ENCODE measurements at regions not wholly inside any gene's neighbourhood (a gene's known extent, or its start where the extent isn't known, plus 50 kb on each side); places are given as distances from the start of the nearest gene placed in this dataset.

- Mint-ChIP-seq H3K9me3 (no peaks in the 10 kb centered on the region), H3K36me3 (no peaks in the 10 kb centered on the region), H3K27ac (no peak overlapping the region)
- no peak for DNase-seq (ENCODE audit: low spot score in 2 of 2)
- ATAC-seq: no peak
Observed at GRCh38 chr3:144112036-144112435, 140.4 kb downstream of the DIPK2A start.

- DNase-seq (ENCODE audit: low spot score in 2 of 2) (no peak), ATAC-seq (no peak)
- Mint-ChIP-seq H3K9me3 (no peaks in the 10 kb centered on the region), H3K36me3 (no peaks in the 10 kb centered on the region), H3K27ac (no peak overlapping the region)
Observed at GRCh38 chr3:144112437-144112836, 140.8 kb downstream of the DIPK2A start.

- ATAC-seq (no peak), DNase-seq (ENCODE audit: low spot score in 2 of 2) (no peak)
- no peaks in the 10 kb centered on the region for H3K9me3 Mint-ChIP-seq
- no peak overlapping the region for H3K27ac Mint-ChIP-seq
- H3K36me3 Mint-ChIP-seq: no peaks in the 10 kb centered on the region
Observed at GRCh38 chr3:144114767-144115166, 143.1 kb downstream of the DIPK2A start.

GRCh38 chr3:144119633-144120032 lies 148.0 kb downstream of the DIPK2A start:
- Mint-ChIP-seq H3K36me3 (no peaks in the 10 kb centered on the region), H3K9me3 (no peaks in the 10 kb centered on the region), H3K27ac (no peak overlapping the region)
- ATAC-seq: no peak
- DNase-seq (ENCODE audit: low spot score in 2 of 2): no peak

GRCh38 chr3:144121661-144122060 lies 150.0 kb downstream of the DIPK2A start:
- Mint-ChIP-seq H3K36me3 (no peaks in the 10 kb centered on the region), H3K9me3 (no peaks in the 10 kb centered on the region), H3K27ac (no peak overlapping the region)
- no peak for DNase-seq (ENCODE audit: low spot score in 2 of 2)
- ATAC-seq: no peak

- Mint-ChIP-seq H3K36me3 (no peaks in the 10 kb centered on the region), H3K27ac (no peak overlapping the region), H3K9me3 (peaks cover 0 to 6% of the 10 kb centered on the region in 2 donors)
- DNase-seq (ENCODE audit: low spot score in 2 of 2) (no peak), ATAC-seq (no peak)
Observed at GRCh38 chr3:144127014-144127413, 155.4 kb downstream of the DIPK2A start.

- Mint-ChIP-seq H3K27ac (no peak overlapping the region), H3K9me3 (peaks cover 0 to 6% of the 10 kb centered on the region in 2 donors), H3K36me3 (no peaks in the 10 kb centered on the region)
- no peak for ATAC-seq
- DNase-seq (ENCODE audit: low spot score in 2 of 2): no peak
Observed at GRCh38 chr3:144127700-144128099, 156.1 kb downstream of the DIPK2A start.

- Mint-ChIP-seq H3K9me3 (peaks cover 0 to 6% of the 10 kb centered on the region in 2 donors), H3K36me3 (no peaks in the 10 kb centered on the region), H3K27ac (no peak overlapping the region)
- DNase-seq (ENCODE audit: low spot score in 2 of 2): no peak
- peak in 1 of 2 donors; percentile 61 for ATAC-seq
Observed at GRCh38 chr3:144128108-144128892, 156.7 kb downstream of the DIPK2A start.

- H3K9me3 Mint-ChIP-seq: peaks cover 0 to 6% of the 10 kb centered on the region in 2 donors
- DNase-seq (ENCODE audit: low spot score in 2 of 2): peak in 1 of 2 donors; percentile 13
- H3K27ac Mint-ChIP-seq: no peak overlapping the region
- peak in 1 of 2 donors; percentile 88 for ATAC-seq
- no peaks in the 10 kb centered on the region for H3K36me3 Mint-ChIP-seq
Observed at GRCh38 chr3:144129536-144130214, 158.1 kb downstream of the DIPK2A start.

GRCh38 chr3:144141074-144141473 lies 169.5 kb downstream of the DIPK2A start:
- Mint-ChIP-seq H3K36me3 (peaks cover 0 to 5% of the 10 kb centered on the region in 2 donors), H3K27ac (no peak overlapping the region), H3K9me3 (peaks cover 0 to 5% of the 10 kb centered on the region in 2 donors)
- no peak for DNase-seq (ENCODE audit: low spot score in 2 of 2)
- no peak for ATAC-seq

- Mint-ChIP-seq H3K9me3 (peaks cover 0 to 5% of the 10 kb centered on the region in 2 donors), H3K36me3 (peaks cover 0 to 5% of the 10 kb centered on the region in 2 donors), H3K27ac (no peak overlapping the region)
- ATAC-seq (no peak), DNase-seq (ENCODE audit: low spot score in 2 of 2) (no peak)
Observed at GRCh38 chr3:144141496-144141895, 169.9 kb downstream of the DIPK2A start.

- no peak overlapping the region for H3K27ac Mint-ChIP-seq
- H3K9me3 Mint-ChIP-seq: peaks cover 0 to 2% of the 10 kb centered on the region in 2 donors
- ATAC-seq (no peak), DNase-seq (ENCODE audit: low spot score in 2 of 2) (no peak)
- H3K36me3 Mint-ChIP-seq: peaks cover 0 to 1% of the 10 kb centered on the region in 2 donors
Observed at GRCh38 chr3:144142151-144142840, 170.7 kb downstream of the DIPK2A start.

GRCh38 chr3:144148356-144148755 lies 176.7 kb downstream of the DIPK2A start:
- H3K36me3 Mint-ChIP-seq: no peaks in the 10 kb centered on the region
- no peak overlapping the region for H3K27ac Mint-ChIP-seq
- ATAC-seq (no peak), DNase-seq (ENCODE audit: low spot score in 2 of 2) (no peak)
- no peaks in the 10 kb centered on the region for H3K9me3 Mint-ChIP-seq

GRCh38 chr3:144151983-144152382 lies 180.4 kb downstream of the DIPK2A start:
- Mint-ChIP-seq H3K9me3 (no peaks in the 10 kb centered on the region), H3K27ac (no peak overlapping the region), H3K36me3 (no peaks in the 10 kb centered on the region)
- DNase-seq (ENCODE audit: low spot score in 2 of 2) (no peak), ATAC-seq (no peak)

- ATAC-seq (no peak), DNase-seq (ENCODE audit: low spot score in 2 of 2) (no peak)
- H3K36me3 Mint-ChIP-seq: no peaks in the 10 kb centered on the region
- H3K27ac Mint-ChIP-seq: no peak overlapping the region
- H3K9me3 Mint-ChIP-seq: peaks cover 4 to 10% of the 10 kb centered on the region in 2 donors
Observed at GRCh38 chr3:144160627-144161026, 189.0 kb downstream of the DIPK2A start.

- no peak for DNase-seq (ENCODE audit: low spot score in 2 of 2)
- Mint-ChIP-seq H3K36me3 (no peaks in the 10 kb centered on the region), H3K9me3 (peaks cover 4 to 10% of the 10 kb centered on the region in 2 donors), H3K27ac (no peak overlapping the region)
- ATAC-seq: no peak
Observed at GRCh38 chr3:144162042-144162441, 190.4 kb downstream of the DIPK2A start.

- Mint-ChIP-seq H3K27ac (no peak overlapping the region), H3K9me3 (peaks cover 4 to 6% of the 10 kb centered on the region in 2 donors), H3K36me3 (no peaks in the 10 kb centered on the region)
- DNase-seq (ENCODE audit: low spot score in 2 of 2): no peak
- no peak for ATAC-seq
Observed at GRCh38 chr3:144164352-144164751, 192.7 kb downstream of the DIPK2A start.

Measured in activated naive CD4-positive, alpha-beta T cell treated with anti-CD3 and anti-CD28 coated beads, Interleukin-2, amount 50 U/mL, for 72 hours (primary cell).